HEK293 (cell line): ENCODE measurements at regions not wholly inside any gene's neighbourhood (a gene's known extent, or its start where the extent isn't known, plus 50 kb on each side); places are given as distances from the start of the nearest gene placed in this dataset.

ENCODE experiments used
- CTCF ChIA-PET: fragments of 350-600 bp; formaldehyde crosslinking; extraction: SDS; loops from one replicate; lab custom pipeline; 2021; ENCODE audit warnings: antibody characterized with exemption; lab: Yijun Ruan, JAX
- POLR2A ChIA-PET: fragments of 300-600 bp; formaldehyde crosslinking; extraction: SDS; loops from one replicate; lab custom pipeline; 2020; ENCODE audit warnings: antibody characterized with exemption, inconsistent platforms; lab: Yijun Ruan, JAX
- H3K27ac ChIP-seq: fragments of 200-500 bp; sonication (Bioruptor generic); 2 replicates; pipeline ENCODE4 v1.5.1; 2014; ENCODE audit warnings: low read depth, low read length, control low read depth, inconsistent platforms; ENCODE audit errors: extremely low read depth
- H3K36me3 ChIP-seq, 2 experiments: fragments of 200-500 bp in 1 of 2; sonication (Bioruptor generic) in 1 of 2; 1 replicate in 1 of 2; 2 replicates in 1 of 2; pipeline ENCODE4 v1.5.1; 2014 to 2017; ENCODE audit warnings: inconsistent platforms in 2 of 2, low read length in 2 of 2; ENCODE audit not compliant: control insufficient read depth in 2 of 2, insufficient read depth in 1 of 2
- H3K4me1 ChIP-seq: fragments of 200-500 bp; sonication (Bioruptor generic); 2 replicates; pipeline ENCODE4 v1.5.1; 2014; ENCODE audit warnings: mild to moderate bottlenecking, low read length, inconsistent platforms; ENCODE audit not compliant: control insufficient read depth, insufficient read depth
- H3K4me3 ChIP-seq: 2 replicates; pipeline ENCODE4 v1.5.1; 2011; ENCODE audit warnings: low read depth, mild to moderate bottlenecking, control low read depth, low read length, moderate library complexity
- H3K9me3 ChIP-seq: fragments of 200-500 bp; sonication (Bioruptor generic); 2 replicates; pipeline ENCODE4 v1.5.1; 2014; ENCODE audit warnings: low read depth, low read length, inconsistent platforms; ENCODE audit not compliant: control insufficient read depth, insufficient read depth
- FEZF1 ChIP-seq: fragments of 450-650 bp; formaldehyde crosslinking; IDR thresholded peaks from 2 replicates; pipeline ENCODE4 v1.5.1; 2016; ENCODE audit warnings: missing biosample characterization, missing genetic modification characterization
- GLI4 ChIP-seq: fragments of 450-650 bp; formaldehyde crosslinking; IDR thresholded peaks from 2 replicates; pipeline ENCODE4 v1.5.1; 2016; ENCODE audit warnings: missing biosample characterization, missing genetic modification characterization
- GLIS1 ChIP-seq: fragments of 450-650 bp; formaldehyde crosslinking; IDR thresholded peaks from 2 replicates; pipeline ENCODE4 v1.5.1; 2016; ENCODE audit warnings: missing biosample characterization, missing genetic modification characterization
- HOXA7 ChIP-seq: sonication (generic); formaldehyde crosslinking; IDR thresholded peaks from 2 replicates; pipeline ENCODE4 v1.8.1; 2022; ENCODE audit warnings: missing genetic modification reagents, borderline replicate concordance
- KLF10 ChIP-seq: fragments of 450-650 bp; IDR thresholded peaks from 2 replicates; pipeline ENCODE4 v1.5.1; 2018; ENCODE audit warnings: missing biosample characterization, mild to moderate bottlenecking, missing genetic modification characterization
- MZF1 ChIP-seq: fragments of 450-650 bp; formaldehyde crosslinking; IDR thresholded peaks from 2 replicates; pipeline ENCODE4 v1.5.1; 2017; ENCODE audit warnings: missing biosample characterization, missing genetic modification characterization, borderline replicate concordance
- REPIN1 ChIP-seq: fragments of 450-650 bp; formaldehyde crosslinking; IDR thresholded peaks from 2 replicates; pipeline ENCODE4 v1.5.1; 2017; ENCODE audit warnings: missing biosample characterization, missing genetic modification characterization, low read depth
- SALL2 ChIP-seq: fragments of 450-650 bp; formaldehyde crosslinking; IDR thresholded peaks from 2 replicates; pipeline ENCODE4 v1.5.0; 2017; ENCODE audit warnings: missing biosample characterization, mild to moderate bottlenecking, missing genetic modification characterization, borderline replicate concordance
- ZBTB1 ChIP-seq: fragments of 450-650 bp; formaldehyde crosslinking; IDR thresholded peaks from 2 replicates; pipeline ENCODE4 v1.5.1; 2016; ENCODE audit warnings: missing biosample characterization, missing genetic modification characterization
- ZBTB20 ChIP-seq: fragments of 450-650 bp; formaldehyde crosslinking; IDR thresholded peaks from 2 replicates; pipeline ENCODE4 v1.5.1; 2016; ENCODE audit warnings: missing biosample characterization, missing genetic modification characterization
- ZBTB48 ChIP-seq: fragments of 450-650 bp; formaldehyde crosslinking; IDR thresholded peaks from 2 replicates; pipeline ENCODE4 v1.5.1; 2016; ENCODE audit warnings: missing biosample characterization, missing genetic modification characterization
- ZFHX2 ChIP-seq: fragments of 450-650 bp; formaldehyde crosslinking; conservative IDR thresholded peaks from 2 replicates; pipeline ENCODE4 v1.5.1; 2016; ENCODE audit warnings: missing biosample characterization, missing genetic modification characterization
- ZFP69B ChIP-seq: fragments of 450-650 bp; formaldehyde crosslinking; IDR thresholded peaks from 2 replicates; pipeline ENCODE4 v1.5.1; 2016; ENCODE audit warnings: missing biosample characterization, missing genetic modification characterization
- ZNF133 ChIP-seq: fragments of 450-650 bp; formaldehyde crosslinking; IDR thresholded peaks from 2 replicates; pipeline ENCODE4 v1.5.1; 2016; ENCODE audit warnings: missing biosample characterization, missing genetic modification characterization
- ZNF146 ChIP-seq: fragments of 450-650 bp; formaldehyde crosslinking; IDR thresholded peaks from 2 replicates; pipeline ENCODE4 v1.5.1; 2016; ENCODE audit warnings: missing biosample characterization, missing genetic modification characterization
- ZNF19 ChIP-seq: fragments of 450-650 bp; formaldehyde crosslinking; IDR thresholded peaks from 2 replicates; pipeline ENCODE4; 2016; ENCODE audit warnings: missing biosample characterization, missing genetic modification characterization, low read depth
- ZNF24 ChIP-seq: fragments of 450-650 bp; formaldehyde crosslinking; IDR thresholded peaks from 2 replicates; pipeline ENCODE4 v1.5.1; 2016; ENCODE audit warnings: missing biosample characterization, missing genetic modification characterization
- ZNF248 ChIP-seq: fragments of 450-650 bp; formaldehyde crosslinking; IDR thresholded peaks from 2 replicates; pipeline ENCODE4 v1.5.1; 2017; ENCODE audit warnings: missing biosample characterization, missing genetic modification characterization
- ZNF335 ChIP-seq: fragments of 450-650 bp; formaldehyde crosslinking; conservative IDR thresholded peaks from 2 replicates; pipeline ENCODE4 v1.5.1; 2016; ENCODE audit warnings: missing biosample characterization, missing genetic modification characterization
- ZNF394 ChIP-seq: fragments of 450-650 bp; formaldehyde crosslinking; IDR thresholded peaks from 2 replicates; pipeline ENCODE4 v1.5.1; 2016; ENCODE audit warnings: missing biosample characterization, missing genetic modification characterization, mild to moderate bottlenecking, moderate library complexity, borderline replicate concordance
- ZNF423 ChIP-seq: fragments of 450-650 bp; formaldehyde crosslinking; IDR thresholded peaks from 2 replicates; pipeline ENCODE4 v1.5.1; 2016; ENCODE audit warnings: missing biosample characterization, missing genetic modification characterization
- ZNF473 ChIP-seq: fragments of 450-650 bp; formaldehyde crosslinking; IDR thresholded peaks from 2 replicates; pipeline ENCODE4 v1.5.1; 2017; ENCODE audit warnings: missing biosample characterization, missing genetic modification characterization
- ZNF521 ChIP-seq: fragments of 450-650 bp; formaldehyde crosslinking; IDR thresholded peaks from 2 replicates; pipeline ENCODE4 v1.5.1; 2017; ENCODE audit warnings: missing biosample characterization, mild to moderate bottlenecking, missing genetic modification characterization
- ZNF548 ChIP-seq: fragments of 450-650 bp; formaldehyde crosslinking; IDR thresholded peaks from 2 replicates; pipeline ENCODE4 v1.5.1; 2016; ENCODE audit warnings: missing biosample characterization, missing genetic modification characterization
- ZNF610 ChIP-seq: fragments of 450-650 bp; formaldehyde crosslinking; IDR thresholded peaks from 2 replicates; pipeline ENCODE4 v1.5.1; 2016; ENCODE audit warnings: missing biosample characterization, missing genetic modification characterization, borderline replicate concordance
- ZNF624 ChIP-seq: fragments of 450-650 bp; formaldehyde crosslinking; IDR thresholded peaks from 2 replicates; pipeline ENCODE4 v1.5.1; 2017; ENCODE audit warnings: missing biosample characterization, missing genetic modification characterization
- ZNF629 ChIP-seq: fragments of 450-650 bp; formaldehyde crosslinking; IDR thresholded peaks from 2 replicates; pipeline ENCODE4 v1.5.1; 2017; ENCODE audit warnings: missing biosample characterization, missing genetic modification characterization
- ZNF664 ChIP-seq: fragments of 450-650 bp; formaldehyde crosslinking; IDR thresholded peaks from 2 replicates; pipeline ENCODE4 v1.5.1; 2016; ENCODE audit warnings: missing biosample characterization, missing genetic modification characterization
- ZNF747 ChIP-seq: fragments of 450-650 bp; formaldehyde crosslinking; IDR thresholded peaks from 2 replicates; pipeline ENCODE4 v1.5.1; 2016; ENCODE audit warnings: missing biosample characterization, missing genetic modification characterization
- TF ChIP-seq, protein P1 (sequence below): fragments of 450-650 bp; formaldehyde crosslinking; IDR thresholded peaks from 2 replicates; pipeline ENCODE4 v1.5.1; 2017; ENCODE audit warnings: missing biosample characterization, missing genetic modification characterization
- TF ChIP-seq, protein P2 (sequence below): fragments of 450-650 bp; formaldehyde crosslinking; optimal IDR thresholded peaks from 2 replicates; pipeline ENCODE3; 2016; ENCODE audit warnings: missing biosample characterization, mild to moderate bottlenecking, missing genetic modification characterization
- TF ChIP-seq, protein P3 (sequence below): fragments of 450-650 bp; formaldehyde crosslinking; IDR thresholded peaks from 2 replicates; pipeline ENCODE4 v1.5.1; 2016; ENCODE audit warnings: missing biosample characterization, missing genetic modification characterization, low read depth

DNA sequence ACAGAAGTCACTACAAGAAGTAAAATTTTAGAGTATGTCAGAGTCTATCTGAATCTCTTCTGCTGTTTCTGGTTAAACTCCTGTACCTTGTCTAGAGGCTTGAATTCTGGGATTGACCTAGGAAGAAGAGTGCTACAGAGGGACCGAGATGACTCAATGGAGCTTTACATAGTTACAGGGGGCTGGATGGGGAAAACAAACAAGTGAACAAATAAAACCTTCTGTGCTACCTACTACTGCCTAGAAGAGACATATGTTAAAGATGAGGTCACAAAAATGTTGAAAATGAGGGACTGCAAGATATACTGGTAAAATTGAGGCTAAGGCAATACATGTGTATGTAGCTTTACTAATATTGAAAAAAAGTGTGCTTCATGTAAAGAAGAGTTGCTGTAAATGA, 265.4 kb upstream of the TFPI start:
- Histone ChIP-seq H3K4me1 (no peaks in the 10 kb centered on the region), H3K36me3 (no peaks in the 10 kb centered on the region), H3K4me3 (no peak overlapping the region), H3K9me3 (no peaks in the 10 kb centered on the region), H3K27ac (no peak overlapping the region)
- CTCF ChIA-PET, result no interaction called here
- POLR2A ChIA-PET, result no interaction called here
- TF ChIP-seq ZNF548 (tag by site-specific recombination), result no peak
- no peak for TF ChIP-seq ZNF423
- TF ChIP-seq SALL2, result no peak
- TF ChIP-seq ZNF747 (tag by site-specific recombination), result no peak
- no peak for TF ChIP-seq GLIS1 (tag by site-specific recombination)
- TF ChIP-seq ZNF610 (tag by site-specific recombination), result no peak
- no peak for TF ChIP-seq ZBTB1 (tag by site-specific recombination)
- TF ChIP-seq ZNF521 (tag by site-specific recombination), result no peak
- TF ChIP-seq ZNF248 (tag by site-specific recombination), result no peak
- TF ChIP-seq, protein P1, sequence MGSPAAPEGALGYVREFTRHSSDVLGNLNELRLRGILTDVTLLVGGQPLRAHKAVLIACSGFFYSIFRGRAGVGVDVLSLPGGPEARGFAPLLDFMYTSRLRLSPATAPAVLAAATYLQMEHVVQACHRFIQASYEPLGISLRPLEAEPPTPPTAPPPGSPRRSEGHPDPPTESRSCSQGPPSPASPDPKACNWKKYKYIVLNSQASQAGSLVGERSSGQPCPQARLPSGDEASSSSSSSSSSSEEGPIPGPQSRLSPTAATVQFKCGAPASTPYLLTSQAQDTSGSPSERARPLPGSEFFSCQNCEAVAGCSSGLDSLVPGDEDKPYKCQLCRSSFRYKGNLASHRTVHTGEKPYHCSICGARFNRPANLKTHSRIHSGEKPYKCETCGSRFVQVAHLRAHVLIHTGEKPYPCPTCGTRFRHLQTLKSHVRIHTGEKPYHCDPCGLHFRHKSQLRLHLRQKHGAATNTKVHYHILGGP (tag by site-specific recombination), result no peak
- TF ChIP-seq ZNF629 (tag by site-specific recombination), result no peak
- no peak for TF ChIP-seq MZF1 (tag by site-specific recombination)
- no peak for TF ChIP-seq KLF10 (tag by site-specific recombination)
- TF ChIP-seq HOXA7 (CRISPR knock-in tag), result no peak
- TF ChIP-seq ZFHX2 (tag by site-specific recombination), result no peak
- TF ChIP-seq ZNF473 (tag by site-specific recombination), result no peak
- TF ChIP-seq ZNF19 (tag by site-specific recombination), result no peak
- no peak for TF ChIP-seq REPIN1 (tag by site-specific recombination)
- no peak for TF ChIP-seq ZBTB48 (tag by site-specific recombination)
- no peak for TF ChIP-seq ZNF624

DNA sequence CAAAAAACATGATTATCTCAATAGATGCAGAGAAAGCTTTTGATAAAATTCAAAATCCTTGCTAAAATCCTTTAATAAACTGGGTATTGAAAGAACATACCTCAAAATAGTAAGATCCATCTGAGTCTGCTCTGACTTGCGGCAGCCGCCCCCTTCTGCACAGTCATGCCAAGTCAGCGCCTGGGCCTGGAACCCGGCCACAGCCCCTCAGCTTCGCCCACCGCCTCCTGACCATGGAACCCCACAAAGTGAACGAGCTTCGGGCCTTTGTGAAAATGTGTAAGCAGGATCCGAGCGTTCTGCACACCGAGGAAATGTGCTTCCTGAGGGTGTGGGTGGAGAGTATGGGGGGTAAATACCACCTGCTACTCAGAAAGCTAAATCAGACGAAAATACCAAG, 270.9 kb upstream of the TFPI start:
- no peaks in the 10 kb centered on the region for H3K9me3 ChIP-seq
- no peaks in the 10 kb centered on the region for H3K4me1 ChIP-seq
- CTCF ChIA-PET, result no interaction called here
- TF ChIP-seq ZBTB20 (no peak), ZNF24 (no peak), FEZF1 (tag by site-specific recombination) (no peak), ZNF133 (no peak), GLI4 (no peak), ZNF664 (tag by site-specific recombination) (no peak), ZFP69B (tag by site-specific recombination) (no peak), ZNF335 (tag by site-specific recombination) (no peak), ZNF394 (no peak), ZNF146 (tag by site-specific recombination) (no peak)
- TF ChIP-seq, protein P2, sequence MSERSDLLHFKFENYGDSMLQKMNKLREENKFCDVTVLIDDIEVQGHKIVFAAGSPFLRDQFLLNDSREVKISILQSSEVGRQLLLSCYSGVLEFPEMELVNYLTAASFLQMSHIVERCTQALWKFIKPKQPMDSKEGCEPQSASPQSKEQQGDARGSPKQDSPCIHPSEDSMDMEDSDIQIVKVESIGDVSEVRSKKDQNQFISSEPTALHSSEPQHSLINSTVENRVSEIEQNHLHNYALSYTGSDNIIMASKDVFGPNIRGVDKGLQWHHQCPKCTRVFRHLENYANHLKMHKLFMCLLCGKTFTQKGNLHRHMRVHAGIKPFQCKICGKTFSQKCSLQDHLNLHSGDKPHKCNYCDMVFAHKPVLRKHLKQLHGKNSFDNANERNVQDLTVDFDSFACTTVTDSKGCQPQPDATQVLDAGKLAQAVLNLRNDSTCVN, result no peak
- TF ChIP-seq, protein P3, sequence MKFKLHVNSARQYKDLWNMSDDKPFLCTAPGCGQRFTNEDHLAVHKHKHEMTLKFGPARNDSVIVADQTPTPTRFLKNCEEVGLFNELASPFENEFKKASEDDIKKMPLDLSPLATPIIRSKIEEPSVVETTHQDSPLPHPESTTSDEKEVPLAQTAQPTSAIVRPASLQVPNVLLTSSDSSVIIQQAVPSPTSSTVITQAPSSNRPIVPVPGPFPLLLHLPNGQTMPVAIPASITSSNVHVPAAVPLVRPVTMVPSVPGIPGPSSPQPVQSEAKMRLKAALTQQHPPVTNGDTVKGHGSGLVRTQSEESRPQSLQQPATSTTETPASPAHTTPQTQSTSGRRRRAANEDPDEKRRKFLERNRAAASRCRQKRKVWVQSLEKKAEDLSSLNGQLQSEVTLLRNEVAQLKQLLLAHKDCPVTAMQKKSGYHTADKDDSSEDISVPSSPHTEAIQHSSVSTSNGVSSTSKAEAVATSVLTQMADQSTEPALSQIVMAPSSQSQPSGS, result no peak
- POLR2A ChIA-PET, result no interaction called here
- no peak overlapping the region for H3K27ac ChIP-seq
- no peak overlapping the region for H3K4me3 ChIP-seq
- no peaks in the 10 kb centered on the region for H3K36me3 ChIP-seq
